GM18520 (cell line): ENCODE measurements at regions not wholly inside any gene's neighbourhood (a gene's known extent, or its start where the extent isn't known, plus 50 kb on each side); places are given as distances from the start of the nearest gene placed in this dataset.

Source experiments
- ATAC-seq: cut with Tn5 transposase; IDR thresholded peaks from one replicate; pipeline ENCODE4 v1.9.1; 2021; ENCODE audit not compliant: unreplicated experiment

GRCh38 chr2:41958775-41959174, 89.0 kb upstream of the PKDCC start:
- no peak for ATAC-seq

- no peak for ATAC-seq
Observed at GRCh38 chr2:41959760-41960159, 88.1 kb upstream of the PKDCC start.

GRCh38 chr2:41962922-41963622, 84.7 kb upstream of the PKDCC start:
- no peak for ATAC-seq

- no peak for ATAC-seq
Observed at GRCh38 chr2:41963661-41964525, 83.9 kb upstream of the PKDCC start.

- no peak for ATAC-seq
Observed at GRCh38 chr2:41965173-41965908, 82.5 kb upstream of the PKDCC start.

GRCh38 chr2:41965909-41966295, 81.9 kb upstream of the PKDCC start:
- ATAC-seq: no peak

- no peak for ATAC-seq
Observed at GRCh38 chr2:41966431-41966893, 81.4 kb upstream of the PKDCC start.

GRCh38 chr2:41966920-41967319, 80.9 kb upstream of the PKDCC start:
- no peak for ATAC-seq

- ATAC-seq: no peak
Observed at GRCh38 chr2:41967476-41968181, 80.2 kb upstream of the PKDCC start.

GRCh38 chr2:41968182-41968578, 79.6 kb upstream of the PKDCC start:
- ATAC-seq: no peak

- no peak for ATAC-seq
Observed at GRCh38 chr2:41970988-41971660, 76.7 kb upstream of the PKDCC start.

- ATAC-seq: no peak
Observed at GRCh38 chr2:41972179-41972578, 75.6 kb upstream of the PKDCC start.

- no peak for ATAC-seq
Observed at GRCh38 chr2:41972819-41973218, 75.0 kb upstream of the PKDCC start.

GRCh38 chr2:41973871-41974270, 74.0 kb upstream of the PKDCC start:
- ATAC-seq: no peak

- ATAC-seq: no peak
Observed at GRCh38 chr2:41981417-41981816, 66.4 kb upstream of the PKDCC start.

GRCh38 chr2:41985573-41986095, 62.2 kb upstream of the PKDCC start:
- ATAC-seq: no peak

GRCh38 chr2:41989501-41990180, 58.2 kb upstream of the PKDCC start:
- ATAC-seq: no peak

- no peak for ATAC-seq
Observed at GRCh38 chr2:41990245-41990644, 57.6 kb upstream of the PKDCC start.

GRCh38 chr2:41990688-41991087, 57.1 kb upstream of the PKDCC start:
- no peak for ATAC-seq
